HEK293 (cell line): ENCODE measurements at regions not wholly inside any gene's neighbourhood (a gene's known extent, or its start where the extent isn't known, plus 50 kb on each side); places are given as distances from the start of the nearest gene placed in this dataset.

Source experiments
- CTCF ChIA-PET: fragments of 350-600 bp; formaldehyde crosslinking; extraction: SDS; loops from one replicate; lab custom pipeline; 2021; ENCODE audit warnings: antibody characterized with exemption; lab: Yijun Ruan, JAX
- POLR2A ChIA-PET: fragments of 300-600 bp; formaldehyde crosslinking; extraction: SDS; loops from one replicate; lab custom pipeline; 2020; ENCODE audit warnings: antibody characterized with exemption, inconsistent platforms; lab: Yijun Ruan, JAX
- H3K27ac ChIP-seq: fragments of 200-500 bp; sonication (Bioruptor generic); 2 replicates; pipeline ENCODE4 v1.5.1; 2014; ENCODE audit warnings: low read depth, low read length, control low read depth, inconsistent platforms; ENCODE audit errors: extremely low read depth
- H3K36me3 ChIP-seq, 2 experiments: fragments of 200-500 bp in 1 of 2; sonication (Bioruptor generic) in 1 of 2; 1 replicate in 1 of 2; 2 replicates in 1 of 2; pipeline ENCODE4 v1.5.1; 2014 to 2017; ENCODE audit warnings: inconsistent platforms in 2 of 2, low read length in 2 of 2; ENCODE audit not compliant: control insufficient read depth in 2 of 2, insufficient read depth in 1 of 2
- H3K4me1 ChIP-seq: fragments of 200-500 bp; sonication (Bioruptor generic); 2 replicates; pipeline ENCODE4 v1.5.1; 2014; ENCODE audit warnings: mild to moderate bottlenecking, low read length, inconsistent platforms; ENCODE audit not compliant: control insufficient read depth, insufficient read depth
- H3K4me3 ChIP-seq: 2 replicates; pipeline ENCODE4 v1.5.1; 2011; ENCODE audit warnings: low read depth, mild to moderate bottlenecking, control low read depth, low read length, moderate library complexity
- H3K9me3 ChIP-seq: fragments of 200-500 bp; sonication (Bioruptor generic); 2 replicates; pipeline ENCODE4 v1.5.1; 2014; ENCODE audit warnings: low read depth, low read length, inconsistent platforms; ENCODE audit not compliant: control insufficient read depth, insufficient read depth
- BCL6B ChIP-seq: fragments of 450-650 bp; formaldehyde crosslinking; IDR thresholded peaks from 2 replicates; pipeline ENCODE4 v1.5.1; 2017; ENCODE audit warnings: missing biosample characterization, missing genetic modification characterization
- EGR2 ChIP-seq: fragments of 450-650 bp; formaldehyde crosslinking; IDR thresholded peaks from 2 replicates; pipeline ENCODE4 v1.5.1; 2016; ENCODE audit warnings: low read depth, missing biosample characterization, missing genetic modification characterization
- KLF10 ChIP-seq: fragments of 450-650 bp; IDR thresholded peaks from 2 replicates; pipeline ENCODE4 v1.5.1; 2018; ENCODE audit warnings: missing biosample characterization, mild to moderate bottlenecking, missing genetic modification characterization
- KLF7 ChIP-seq: fragments of 450-650 bp; formaldehyde crosslinking; IDR thresholded peaks from 2 replicates; pipeline ENCODE4 v1.5.1; 2016; ENCODE audit warnings: missing biosample characterization, missing genetic modification characterization, borderline replicate concordance
- MEIS1 ChIP-seq: sonication (generic); formaldehyde crosslinking; IDR thresholded peaks from 2 replicates; pipeline ENCODE4 v1.8.1; 2022; ENCODE audit warnings: missing genetic modification reagents, mild to moderate bottlenecking, borderline replicate concordance
- OSR2 ChIP-seq: fragments of 450-650 bp; formaldehyde crosslinking; IDR thresholded peaks from 2 replicates; pipeline ENCODE4 v1.5.1; 2016; ENCODE audit warnings: missing biosample characterization, missing genetic modification characterization
- PRDM6 ChIP-seq: fragments of 450-650 bp; formaldehyde crosslinking; IDR thresholded peaks from 2 replicates; pipeline ENCODE4 v1.5.1; 2017; ENCODE audit warnings: missing biosample characterization, missing genetic modification characterization
- SP7 ChIP-seq: fragments of 450-650 bp; formaldehyde crosslinking; IDR thresholded peaks from 2 replicates; pipeline ENCODE4 v1.5.1; 2016; ENCODE audit warnings: missing biosample characterization, missing genetic modification characterization
- TCF7L2 ChIP-seq: IDR thresholded peaks from 2 replicates; pipeline ENCODE4 v1.6.1; 2011; ENCODE audit warnings: low read depth, mild to moderate bottlenecking, inconsistent platforms, low read length, moderate library complexity, borderline replicate concordance
- WT1 ChIP-seq: fragments of 450-650 bp; formaldehyde crosslinking; IDR thresholded peaks from 2 replicates; pipeline ENCODE4 v1.5.1; 2016; ENCODE audit warnings: missing biosample characterization, missing genetic modification characterization
- ZBTB17 ChIP-seq: fragments of 450-650 bp; formaldehyde crosslinking; IDR thresholded peaks from 2 replicates; pipeline ENCODE4 v1.5.1; 2016; ENCODE audit warnings: missing biosample characterization, missing genetic modification characterization
- ZFP37 ChIP-seq: fragments of 450-650 bp; formaldehyde crosslinking; IDR thresholded peaks from 2 replicates; pipeline ENCODE4 v1.5.1; 2016; ENCODE audit warnings: missing biosample characterization, missing genetic modification characterization
- ZNF155 ChIP-seq: fragments of 450-650 bp; formaldehyde crosslinking; IDR thresholded peaks from 2 replicates; pipeline ENCODE4 v1.5.1; 2016; ENCODE audit warnings: missing biosample characterization, missing genetic modification characterization
- ZNF19 ChIP-seq: fragments of 450-650 bp; formaldehyde crosslinking; IDR thresholded peaks from 2 replicates; pipeline ENCODE4; 2016; ENCODE audit warnings: missing biosample characterization, missing genetic modification characterization, low read depth
- ZNF2 ChIP-seq: fragments of 450-650 bp; formaldehyde crosslinking; IDR thresholded peaks from 2 replicates; pipeline ENCODE4 v1.5.1; 2016; ENCODE audit warnings: missing biosample characterization, missing genetic modification characterization
- ZNF223 ChIP-seq: fragments of 450-650 bp; formaldehyde crosslinking; IDR thresholded peaks from 2 replicates; pipeline ENCODE4 v1.5.1; 2016; ENCODE audit warnings: missing biosample characterization, missing genetic modification characterization
- ZNF248 ChIP-seq: fragments of 450-650 bp; formaldehyde crosslinking; IDR thresholded peaks from 2 replicates; pipeline ENCODE4 v1.5.1; 2017; ENCODE audit warnings: missing biosample characterization, missing genetic modification characterization
- ZNF302 ChIP-seq: fragments of 450-650 bp; formaldehyde crosslinking; IDR thresholded peaks from 2 replicates; pipeline ENCODE4 v1.5.1; 2016; ENCODE audit warnings: missing biosample characterization, missing genetic modification characterization, low read depth
- ZNF48 ChIP-seq: fragments of 450-650 bp; formaldehyde crosslinking; IDR thresholded peaks from 2 replicates; pipeline ENCODE4 v1.5.1; 2016; ENCODE audit warnings: missing biosample characterization, missing genetic modification characterization
- ZNF544 ChIP-seq: fragments of 450-650 bp; formaldehyde crosslinking; IDR thresholded peaks from 2 replicates; pipeline ENCODE4 v1.5.0; 2017; ENCODE audit warnings: missing biosample characterization, missing genetic modification characterization
- ZNF654 ChIP-seq: fragments of 450-650 bp; formaldehyde crosslinking; IDR thresholded peaks from 2 replicates; pipeline ENCODE4 v1.5.1; 2016; ENCODE audit warnings: low read depth, missing biosample characterization, missing genetic modification characterization
- ZNF664 ChIP-seq: fragments of 450-650 bp; formaldehyde crosslinking; IDR thresholded peaks from 2 replicates; pipeline ENCODE4 v1.5.1; 2016; ENCODE audit warnings: missing biosample characterization, missing genetic modification characterization
- ZNF677 ChIP-seq: fragments of 450-650 bp; IDR thresholded peaks from 2 replicates; pipeline ENCODE4 v1.5.0; 2018; ENCODE audit warnings: missing biosample characterization, mild to moderate bottlenecking, missing genetic modification characterization, moderate library complexity
- ZNF707 ChIP-seq: fragments of 450-650 bp; formaldehyde crosslinking; IDR thresholded peaks from 2 replicates; pipeline ENCODE4 v1.5.1; 2016; ENCODE audit warnings: missing biosample characterization, missing genetic modification characterization
- ZNF785 ChIP-seq: fragments of 450-650 bp; formaldehyde crosslinking; IDR thresholded peaks from 2 replicates; pipeline ENCODE4 v1.5.1; 2016; ENCODE audit warnings: missing biosample characterization, missing genetic modification characterization
- ZNF837 ChIP-seq: fragments of 450-650 bp; formaldehyde crosslinking; IDR thresholded peaks from 2 replicates; pipeline ENCODE4 v1.5.1; 2016; ENCODE audit warnings: missing biosample characterization, missing genetic modification characterization
- ZNF843 ChIP-seq: fragments of 450-650 bp; formaldehyde crosslinking; IDR thresholded peaks from 2 replicates; pipeline ENCODE4 v1.5.1; 2016; ENCODE audit warnings: missing biosample characterization, missing genetic modification characterization
- TF ChIP-seq, protein P1 (sequence below): fragments of 450-650 bp; formaldehyde crosslinking; IDR thresholded peaks from 2 replicates; pipeline ENCODE4 v1.5.1; 2016; ENCODE audit warnings: missing biosample characterization, missing genetic modification characterization
- TF ChIP-seq, protein P2 (sequence below): fragments of 450-650 bp; IDR thresholded peaks from 2 replicates; pipeline ENCODE4 v1.5.1; 2018; ENCODE audit warnings: missing biosample characterization, missing genetic modification characterization

DNA sequence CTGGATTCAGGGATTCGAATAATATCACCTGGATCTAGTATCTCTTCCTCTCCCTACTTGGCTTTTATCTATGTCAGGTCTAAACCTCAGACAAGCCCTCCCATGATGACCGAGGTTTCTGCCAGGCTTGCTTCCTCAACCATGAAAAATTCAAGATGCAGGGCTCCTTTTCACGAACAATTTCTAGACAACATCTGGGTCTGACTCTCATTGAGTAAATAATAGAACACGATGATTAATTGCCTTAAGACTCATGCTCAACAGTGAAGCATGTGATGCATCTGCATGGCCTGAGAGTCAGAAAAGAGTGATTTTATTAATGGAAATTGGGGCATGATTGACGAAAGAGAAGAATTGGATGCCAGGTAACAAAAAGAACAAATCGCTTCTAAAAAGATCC lies 277.2 kb upstream of the ZNF608 start:
- TF ChIP-seq SP7 (tag by site-specific recombination) (no peak), ZFP37 (tag by site-specific recombination) (no peak), MEIS1 (CRISPR knock-in tag) (no peak), ZNF19 (tag by site-specific recombination) (no peak), ZNF677 (tag by site-specific recombination) (no peak), ZNF664 (no peak), ZNF48 (tag by site-specific recombination) (no peak), ZNF248 (tag by site-specific recombination) (no peak), KLF10 (tag by site-specific recombination) (no peak), ZNF155 (tag by site-specific recombination) (no peak), ZNF843 (tag by site-specific recombination) (no peak), ZNF302 (no peak), ZNF223 (tag by site-specific recombination) (no peak), ZNF837 (no peak)
- TF ChIP-seq, protein P1, sequence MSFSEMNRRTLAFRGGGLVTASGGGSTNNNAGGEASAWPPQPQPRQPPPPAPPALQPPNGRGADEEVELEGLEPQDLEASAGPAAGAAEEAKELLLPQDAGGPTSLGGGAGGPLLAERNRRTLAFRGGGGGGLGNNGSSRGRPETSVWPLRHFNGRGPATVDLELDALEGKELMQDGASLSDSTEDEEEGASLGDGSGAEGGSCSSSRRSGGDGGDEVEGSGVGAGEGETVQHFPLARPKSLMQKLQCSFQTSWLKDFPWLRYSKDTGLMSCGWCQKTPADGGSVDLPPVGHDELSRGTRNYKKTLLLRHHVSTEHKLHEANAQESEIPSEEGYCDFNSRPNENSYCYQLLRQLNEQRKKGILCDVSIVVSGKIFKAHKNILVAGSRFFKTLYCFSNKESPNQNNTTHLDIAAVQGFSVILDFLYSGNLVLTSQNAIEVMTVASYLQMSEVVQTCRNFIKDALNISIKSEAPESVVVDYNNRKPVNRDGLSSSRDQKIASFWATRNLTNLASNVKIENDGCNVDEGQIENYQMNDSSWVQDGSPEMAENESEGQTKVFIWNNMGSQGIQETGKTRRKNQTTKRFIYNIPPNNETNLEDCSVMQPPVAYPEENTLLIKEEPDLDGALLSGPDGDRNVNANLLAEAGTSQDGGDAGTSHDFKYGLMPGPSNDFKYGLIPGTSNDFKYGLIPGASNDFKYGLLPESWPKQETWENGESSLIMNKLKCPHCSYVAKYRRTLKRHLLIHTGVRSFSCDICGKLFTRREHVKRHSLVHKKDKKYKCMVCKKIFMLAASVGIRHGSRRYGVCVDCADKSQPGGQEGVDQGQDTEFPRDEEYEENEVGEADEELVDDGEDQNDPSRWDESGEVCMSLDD, result no peak
- TF ChIP-seq, protein P2, sequence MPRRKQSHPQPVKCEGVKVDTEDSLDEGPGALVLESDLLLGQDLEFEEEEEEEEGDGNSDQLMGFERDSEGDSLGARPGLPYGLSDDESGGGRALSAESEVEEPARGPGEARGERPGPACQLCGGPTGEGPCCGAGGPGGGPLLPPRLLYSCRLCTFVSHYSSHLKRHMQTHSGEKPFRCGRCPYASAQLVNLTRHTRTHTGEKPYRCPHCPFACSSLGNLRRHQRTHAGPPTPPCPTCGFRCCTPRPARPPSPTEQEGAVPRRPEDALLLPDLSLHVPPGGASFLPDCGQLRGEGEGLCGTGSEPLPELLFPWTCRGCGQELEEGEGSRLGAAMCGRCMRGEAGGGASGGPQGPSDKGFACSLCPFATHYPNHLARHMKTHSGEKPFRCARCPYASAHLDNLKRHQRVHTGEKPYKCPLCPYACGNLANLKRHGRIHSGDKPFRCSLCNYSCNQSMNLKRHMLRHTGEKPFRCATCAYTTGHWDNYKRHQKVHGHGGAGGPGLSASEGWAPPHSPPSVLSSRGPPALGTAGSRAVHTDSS, result no peak
- Histone ChIP-seq H3K27ac (no peak overlapping the region), H3K36me3 (no peaks in the 10 kb centered on the region), H3K4me3 (no peak overlapping the region), H3K9me3 (no peaks in the 10 kb centered on the region), H3K4me1 (peaks cover 3% of the 10 kb centered on the region; the same call in 1 of the 2 replicates)
- CTCF ChIA-PET, result interaction anchor here (0.8 kb wide), 1 partner anchor 9 kb away, joined by 4 read pairs; no protein-coding TSS in a partner anchor
- POLR2A ChIA-PET, result no interaction called here

- H3K9me3 ChIP-seq, result no peaks in the 10 kb centered on the region
- POLR2A ChIA-PET, result no interaction called here
- CTCF ChIA-PET, result interaction anchor here (0.5 kb wide), 1 partner anchor 1330 kb away, joined by 3 read pairs; no protein-coding TSS in a partner anchor
- H3K27ac ChIP-seq, result no peak overlapping the region; the same call in 1 of the 2 replicates
- no peak overlapping the region for H3K4me3 ChIP-seq
- H3K4me1 ChIP-seq, result peaks cover 3% of the 10 kb centered on the region; the same call in 1 of the 2 replicates
- H3K36me3 ChIP-seq, result no peaks in the 10 kb centered on the region
- TF ChIP-seq ZNF707 (no peak), EGR2 (tag by site-specific recombination) (no peak), PRDM6 (peak; percentile 76), ZNF544 (tag by site-specific recombination) (no peak), SP7 (tag by site-specific recombination) (peak; percentile 47; the same call in 1 of the 2 replicates), ZNF785 (tag by site-specific recombination) (no peak), BCL6B (tag by site-specific recombination) (peak; percentile 52; the same call in 1 of the 2 replicates), TCF7L2 (peak; percentile 52; the same call in 1 of the 2 replicates), ZFP37 (tag by site-specific recombination) (no peak), ZNF2 (tag by site-specific recombination) (no peak), ZNF677 (tag by site-specific recombination) (no peak), ZNF654 (tag by site-specific recombination) (no peak), OSR2 (peak; percentile 39; the same call in 1 of the 2 replicates), WT1 (tag by site-specific recombination) (peak; percentile 66), ZBTB17 (tag by site-specific recombination) (peak; percentile 20; the same call in 1 of the 2 replicates), KLF7 (peak; percentile 38; the same call in 1 of the 2 replicates)
These were observed 280.7 kb upstream of the ZNF608 start for GRCh38 chr5:125026867-125027731.
